A673 (cell line): ENCODE measurements at regions not wholly inside any gene's neighbourhood (a gene's known extent, or its start where the extent isn't known, plus 50 kb on each side); places are given as distances from the start of the nearest gene placed in this dataset.

Source experiments
- BruUV-seq: library from RNA; stranded (reverse); fragments of 400-500 nt; replicated peaks from 2 replicates; lab custom pipeline; 2021; lab: Mats Ljungman, UMichigan
- CTCF ChIA-PET: fragments of 300-600 bp; sonication (Branson Sonifier 250); formaldehyde crosslinking; loops from one replicate; lab custom pipeline; 2022; ENCODE audit warnings: antibody characterized with exemption; lab: Charles Lee
- POLR2A ChIA-PET: fragments of 300-600 bp; sonication (Branson Sonifier 250); formaldehyde crosslinking; loops from one replicate; lab custom pipeline; 2022; ENCODE audit warnings: antibody characterized with exemption; ENCODE audit not compliant: low non-redundant PET; lab: Charles Lee
- DNase-seq: peaks from one replicate; pipeline ENCODE4 v3.0.0-alpha.2; 2015; ENCODE audit warnings: low spot score
- H3K27ac ChIP-seq: fragments of 200-600 bp; sonication (generic); 2 replicates; pipeline ENCODE4 v1.5.1; 2016; ENCODE audit warnings: mixed run types, low read depth, mild to moderate bottlenecking, mixed read lengths, antibody characterized with exemption, low read length; ENCODE audit not compliant: poor library complexity, severe bottlenecking
- H3K27me3 ChIP-seq: fragments of 200-600 bp; sonication (generic); replicated peaks from 2 replicates; pipeline ENCODE4 v1.6.1; 2017; ENCODE audit warnings: mixed run types, low read depth, mild to moderate bottlenecking, mixed read lengths, antibody characterized with exemption, low read length; ENCODE audit not compliant: insufficient read depth, poor library complexity
- H3K36me3 ChIP-seq: fragments of 200-600 bp; sonication (generic); 2 replicates; pipeline ENCODE4 v1.6.1; 2016; ENCODE audit warnings: mixed run types, mild to moderate bottlenecking, mixed read lengths, antibody characterized with exemption, low read length; ENCODE audit not compliant: insufficient read depth, poor library complexity, severe bottlenecking
- H3K4me1 ChIP-seq: fragments of 200-600 bp; sonication (generic); 2 replicates; pipeline ENCODE4 v1.6.1; 2017; ENCODE audit warnings: mixed run types, mild to moderate bottlenecking, mixed read lengths, antibody characterized with exemption, low read length; ENCODE audit not compliant: insufficient read depth, poor library complexity, severe bottlenecking
- H3K4me3 ChIP-seq: fragments of 200-600 bp; sonication (generic); 2 replicates; pipeline ENCODE4 v1.5.1; 2016; ENCODE audit warnings: low read depth, mixed run types, mild to moderate bottlenecking, mixed read lengths, low read length; ENCODE audit not compliant: poor library complexity, severe bottlenecking
- H3K9me3 ChIP-seq: fragments of 200-600 bp; sonication (generic); 2 replicates; pipeline ENCODE4 v1.6.1; 2016; ENCODE audit warnings: mixed run types, low read depth, mild to moderate bottlenecking, mixed read lengths, antibody characterized with exemption, low read length; ENCODE audit not compliant: poor library complexity, severe bottlenecking
- CTCF ChIP-seq: fragments of 300-800, 200-600 bp; sonication (generic); conservative IDR thresholded peaks from 2 replicates; pipeline ENCODE4 v1.5.1; 2017; ENCODE audit warnings: low read depth, mild to moderate bottlenecking, antibody characterized with exemption, low read length, moderate library complexity, mixed read lengths
- EZH2 ChIP-seq: fragments of 200-600 bp; sonication (generic); IDR thresholded peaks from 2 replicates; pipeline ENCODE4 v1.6.1; 2017; ENCODE audit warnings: borderline replicate concordance, low read depth, mild to moderate bottlenecking, mixed read lengths, antibody characterized with exemption, low read length; ENCODE audit not compliant: poor library complexity, severe bottlenecking
- intact Hi-C: fragments of 100-400 bp; cut with micrococcal nuclease; formaldehyde crosslinking; loops from one replicate; pipeline ENCODE4 v1.10.0; 2022; ENCODE audit not compliant: unreplicated experiment

DNA sequence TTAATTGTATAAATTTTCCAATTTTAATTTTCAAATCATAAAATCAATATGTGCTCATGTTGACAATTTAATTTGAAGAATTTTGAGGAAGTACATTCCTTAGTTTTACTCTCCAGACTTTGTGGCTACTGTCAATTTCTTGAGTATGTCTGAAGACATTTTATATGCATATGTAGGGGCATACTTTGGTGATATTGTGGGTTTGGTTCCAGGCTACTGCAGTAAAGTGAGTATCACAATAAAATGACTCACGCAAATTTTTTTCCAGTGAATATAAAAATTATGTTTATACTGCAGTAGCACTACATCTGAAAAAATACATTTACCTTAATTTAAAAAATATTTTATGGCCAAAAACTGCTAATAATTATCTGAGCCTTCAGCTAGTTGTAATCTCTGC, 123.2 kb upstream of the PLCL2 start:
- CTCF ChIA-PET, result no interaction called here
- no TSS peak for BruUV-seq
- Histone ChIP-seq H3K9me3 (no peaks in the 10 kb centered on the region), H3K27me3 (no peaks in the 10 kb centered on the region), H3K27ac (no peak overlapping the region), H3K36me3 (no peaks in the 10 kb centered on the region), H3K4me1 (no peaks in the 10 kb centered on the region), H3K4me3 (no peak overlapping the region)
- POLR2A ChIA-PET, result no interaction called here
- intact Hi-C loops, result no loop called here
- DNase-seq, result no peak
- TF ChIP-seq CTCF (no peak), EZH2 (no peak)

- POLR2A ChIA-PET, result no interaction called here
- BruUV-seq, result no TSS peak
These were observed 119.1 kb upstream of the PLCL2 start for GRCh38 chr3:16765661-16766060.

GRCh38 chr3:16767006-16767405, 117.7 kb upstream of the PLCL2 start:
- no peaks in the 10 kb centered on the region for H3K9me3 ChIP-seq
- H3K4me3 ChIP-seq, result no peak overlapping the region
- DNase-seq, result no peak
- no TSS peak for BruUV-seq
- no peaks in the 10 kb centered on the region for H3K4me1 ChIP-seq
- CTCF ChIA-PET, result no interaction called here
- H3K36me3 ChIP-seq, result no peaks in the 10 kb centered on the region
- no peaks in the 10 kb centered on the region for H3K27me3 ChIP-seq
- intact Hi-C loops, result no loop called here
- POLR2A ChIA-PET, result no interaction called here
- TF ChIP-seq CTCF (no peak), EZH2 (no peak)
- H3K27ac ChIP-seq, result no peak overlapping the region

More at GRCh38 chr3:16765661-16766060, 119.1 kb upstream of the PLCL2 start:
- no peaks in the 10 kb centered on the region for H3K9me3 ChIP-seq
- intact Hi-C loops, result no loop called here
- no peak for TF ChIP-seq CTCF
- TF ChIP-seq EZH2, result no peak
- H3K27ac ChIP-seq, result no peak overlapping the region
- no peaks in the 10 kb centered on the region for H3K27me3 ChIP-seq
- no peak overlapping the region for H3K4me3 ChIP-seq
- H3K36me3 ChIP-seq, result no peaks in the 10 kb centered on the region
- H3K4me1 ChIP-seq, result no peaks in the 10 kb centered on the region
- no peak for DNase-seq
- CTCF ChIA-PET, result no interaction called here
